Fibroblast of lung (primary cell): ENCODE measurements at regions not wholly inside any gene's neighbourhood (a gene's known extent, or its start where the extent isn't known, plus 50 kb on each side); places are given as distances from the start of the nearest gene placed in this dataset.

Experiments
- DNase-seq, 2 donors: peaks; one replicate each; pipeline versions ENCODE4 v3.0.0 to v3.0.0-alpha.2; 2010; ENCODE audit warnings: low read depth in 2 of 2
- H2AFZ ChIP-seq: 2 replicates; pipeline ENCODE4 v1.5.1; 2012; ENCODE audit warnings: low read length, control low read depth, inconsistent platforms
- H3K27ac ChIP-seq: 2 replicates; pipeline ENCODE4 v1.5.1; 2011; ENCODE audit warnings: low read length, control low read depth; ENCODE audit not compliant: insufficient read depth
- H3K27me3 ChIP-seq: 2 replicates; pipeline ENCODE4 v1.5.1; 2011; ENCODE audit warnings: mild to moderate bottlenecking, low read length; ENCODE audit not compliant: control insufficient read depth, insufficient read depth
- H3K36me3 ChIP-seq: 2 replicates; pipeline ENCODE4 v1.5.1; 2011; ENCODE audit warnings: low read length; ENCODE audit not compliant: control insufficient read depth, insufficient read depth
- H3K4me1 ChIP-seq: 2 replicates; pipeline ENCODE4 v1.5.1; 2011; ENCODE audit warnings: low read length; ENCODE audit not compliant: control insufficient read depth, insufficient read depth; ENCODE audit errors: extremely low read depth
- H3K4me2 ChIP-seq: 2 replicates; pipeline ENCODE4 v1.5.1; 2011; ENCODE audit warnings: low read length, control low read depth; ENCODE audit not compliant: insufficient read depth; ENCODE audit errors: extremely low read depth
- H3K4me3 ChIP-seq, 4 experiments: fragments of 200-600 bp in 1 of 4; sonication (generic) in 1 of 4; replicated peaks in 1 of 4; 2 replicates each; pipeline ENCODE4 v1.5.1; 2011 to 2016; ENCODE audit warnings: low read length in 4 of 4, low read depth in 3 of 4, mild to moderate bottlenecking in 3 of 4, control low read depth in 2 of 4, inconsistent platforms in 1 of 4, mixed read lengths in 1 of 4; ENCODE audit not compliant: insufficient read depth in 1 of 4; ENCODE audit errors: control extremely low read depth in 1 of 4
- H3K79me2 ChIP-seq: 2 replicates; pipeline ENCODE4 v1.5.1; 2012; ENCODE audit warnings: mild to moderate bottlenecking, low read length, inconsistent platforms; ENCODE audit not compliant: control insufficient read depth, insufficient read depth
- H3K9ac ChIP-seq: 2 replicates; pipeline ENCODE4 v1.5.1; 2011; ENCODE audit warnings: mild to moderate bottlenecking, low read length, control low read depth; ENCODE audit not compliant: insufficient read depth
- H3K9me3 ChIP-seq: 2 replicates; pipeline ENCODE4 v1.5.1; 2012; ENCODE audit warnings: low read depth, low read length; ENCODE audit not compliant: control insufficient read depth, insufficient read depth
- H4K20me1 ChIP-seq: 2 replicates; pipeline ENCODE4 v1.5.1; 2011; ENCODE audit warnings: low read length; ENCODE audit not compliant: control insufficient read depth, insufficient read depth; ENCODE audit errors: extremely low read depth
- CTCF ChIP-seq, 2 donors: IDR thresholded peaks in 1 of 2; conservative IDR thresholded peaks in 1 of 2; 1 replicate in 1 of 2; 2 replicates in 1 of 2; pipeline ENCODE4 v1.5.1; 2011 to 2012; ENCODE audit warnings: low read length in 2 of 2, control low read depth in 1 of 2, inconsistent platforms in 1 of 2, low read depth in 1 of 2, mild to moderate bottlenecking in 1 of 2
- EZH2 ChIP-seq: IDR thresholded peaks from 2 replicates; pipeline ENCODE4 v1.5.1; 2012; ENCODE audit warnings: low read length, control low read depth, mild to moderate bottlenecking; ENCODE audit errors: missing control alignments

GRCh38 chr2:123095219-123095835, 929.8 kb upstream of the CNTNAP5 start:
- Histone ChIP-seq H3K9me3 (no peaks in the 10 kb centered on the region), H2AFZ (no peak overlapping the region), H3K27ac (no peak overlapping the region), H3K4me2 (no peak overlapping the region), H3K27me3 (no peaks in the 10 kb centered on the region), H3K4me3 (no peak overlapping the region), H3K4me1 (no peaks in the 10 kb centered on the region), H3K36me3 (no peaks in the 10 kb centered on the region), H3K79me2 (no peaks in the 10 kb centered on the region), H3K9ac (no peak overlapping the region), H4K20me1 (no peaks in the 10 kb centered on the region)
- DNase-seq: no peak
- TF ChIP-seq CTCF (conservative IDR thresholded peaks at IDR 0.05 in 1 of 2, IDR thresholded peaks at IDR 0.05 in 1 of 2; ENCODE audit: low read depth in 1 of 2, low read length in 2 of 2): no peak
- TF ChIP-seq EZH2: no peak

GRCh38 chr2:123098619-123099018, 926.5 kb upstream of the CNTNAP5 start:
- TF ChIP-seq EZH2 (no peak), CTCF (conservative IDR thresholded peaks at IDR 0.05 in 1 of 2, IDR thresholded peaks at IDR 0.05 in 1 of 2; ENCODE audit: low read depth in 1 of 2, low read length in 2 of 2) (no peak)
- no peaks in the 10 kb centered on the region for H4K20me1 ChIP-seq

GRCh38 chr2:123101434-123101833, 923.7 kb upstream of the CNTNAP5 start:
- H3K27ac ChIP-seq: no peak overlapping the region
- H3K4me3 ChIP-seq: no peak overlapping the region
- no peaks in the 10 kb centered on the region for H3K9me3 ChIP-seq
- no peak for DNase-seq
- H3K4me1 ChIP-seq: no peaks in the 10 kb centered on the region
- H3K36me3 ChIP-seq: no peaks in the 10 kb centered on the region
- no peak overlapping the region for H3K4me2 ChIP-seq
- H2AFZ ChIP-seq: no peak overlapping the region
- TF ChIP-seq EZH2: no peak
- TF ChIP-seq CTCF (conservative IDR thresholded peaks at IDR 0.05 in 1 of 2, IDR thresholded peaks at IDR 0.05 in 1 of 2; ENCODE audit: low read depth in 1 of 2, low read length in 2 of 2): no peak
- H4K20me1 ChIP-seq: no peaks in the 10 kb centered on the region
- no peaks in the 10 kb centered on the region for H3K79me2 ChIP-seq
- H3K9ac ChIP-seq: no peak overlapping the region
- H3K27me3 ChIP-seq: no peaks in the 10 kb centered on the region

More at GRCh38 chr2:123098619-123099018, 926.5 kb upstream of the CNTNAP5 start:
- DNase-seq: no peak
- no peak overlapping the region for H2AFZ ChIP-seq
- no peak overlapping the region for H3K9ac ChIP-seq
- no peaks in the 10 kb centered on the region for H3K9me3 ChIP-seq
- no peaks in the 10 kb centered on the region for H3K27me3 ChIP-seq
- H3K4me1 ChIP-seq: no peaks in the 10 kb centered on the region
- H3K27ac ChIP-seq: no peak overlapping the region
- no peak overlapping the region for H3K4me2 ChIP-seq
- H3K36me3 ChIP-seq: no peaks in the 10 kb centered on the region
- no peaks in the 10 kb centered on the region for H3K79me2 ChIP-seq
- H3K4me3 ChIP-seq: no peak overlapping the region
